ENCODE measurements at regions not wholly inside any gene's neighbourhood (a gene's known extent, or its start where the extent isn't known, plus 50 kb on each side); places are given as distances from the start of the nearest gene placed in this dataset.

DNA sequence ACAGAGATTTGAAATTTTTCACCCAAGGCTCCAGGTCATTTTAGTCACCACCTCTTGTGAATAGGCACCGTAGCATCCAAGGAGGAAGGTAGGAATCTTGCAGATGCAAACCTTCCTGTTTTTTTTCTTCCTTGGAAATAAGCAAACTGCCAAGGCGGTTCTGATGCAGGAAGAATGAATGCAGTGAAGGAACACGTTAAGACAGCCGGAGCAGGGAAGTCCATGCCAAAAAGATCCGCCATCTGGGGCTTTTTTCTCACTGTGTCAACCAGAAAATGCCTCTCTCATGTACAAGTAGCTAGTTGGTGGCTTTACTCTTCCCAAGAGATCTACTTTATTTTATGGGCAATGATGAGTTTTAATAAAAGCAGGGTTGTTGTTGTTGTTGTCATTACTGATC lies 142.4 kb downstream of the ZIC5 start:
- H4K5ac ChIP-seq (ENCODE audit: insufficient read length, low read depth, low read length), result no peak overlapping the region
- H3K79me2 ChIP-seq (ENCODE audit: control insufficient read depth in 1 of 2, insufficient read depth in 2 of 2, low read length in 2 of 2), result no peaks in the 10 kb centered on the region
- ChIA-PET CTCF (ENCODE audit: partially characterized antibody) (interaction anchor here (1.1 to 3.1 kb wide), 5 partner anchors 10 to 87 kb away, joined by 3 to 17 read pairs (median 5); no protein-coding TSS in a partner anchor), POLR2A (ENCODE audit: partially characterized antibody) (no interaction called here)
- H2BK12ac ChIP-seq (ENCODE audit: low read depth, low read length), result no peak overlapping the region
- H2BK5ac ChIP-seq (ENCODE audit: low read depth, low read length), result no peak overlapping the region
- no peaks in the 10 kb centered on the region for H3K36me3 ChIP-seq (ENCODE audit: control insufficient read depth in 2 of 4, insufficient read depth in 4 of 4, low read length in 3 of 4)
- no peak overlapping the region for H2AK5ac ChIP-seq (ENCODE audit: low read depth, low read length)
- H3K4ac ChIP-seq (replicated peaks; ENCODE audit: insufficient read length, low read depth, low read length), result no peak overlapping the region
- H3K18ac ChIP-seq (ENCODE audit: extremely low read depth, low read length), result no peak overlapping the region
- DNase-seq (ENCODE audit: low read depth in 1 of 2, low spot score in 2 of 2), result no peak
- no peak overlapping the region for H2BK120ac ChIP-seq (replicated peaks; ENCODE audit: low read depth, low read length)
- H2BK15ac ChIP-seq (ENCODE audit: low read length), result no peak overlapping the region
- H3K4me2 ChIP-seq (ENCODE audit: insufficient read depth in 1 of 2, low read depth in 2 of 2, low read length in 2 of 2), result no peak overlapping the region
- H4K91ac ChIP-seq (replicated peaks; ENCODE audit: insufficient read length, low read length), result no peak overlapping the region
- no peaks in the 10 kb centered on the region for H3K9me3 ChIP-seq (ENCODE audit: insufficient read depth in 2 of 2, low read depth in 1 of 2, low read length in 1 of 2)
- no peak overlapping the region for H3K9ac ChIP-seq (replicated peaks in 1 of 4; ENCODE audit: extremely low read depth in 1 of 4, low read depth in 3 of 4, low read length in 3 of 4)
- H2BK20ac ChIP-seq (ENCODE audit: low read length), result no peak overlapping the region
- H3K4me1 ChIP-seq (replicated peaks in 1 of 4; ENCODE audit: control insufficient read depth in 3 of 4, insufficient read depth in 4 of 4, low read length in 3 of 4), result no peaks in the 10 kb centered on the region; a peak in 2 of 7 replicates
- H2AFZ ChIP-seq (ENCODE audit: low read length), result no peak overlapping the region
- no peak overlapping the region for H3K4me3 ChIP-seq (ENCODE audit: extremely low read depth in 1 of 4, insufficient read depth in 2 of 4, low read depth in 3 of 4, low read length in 4 of 4)
- no peak overlapping the region for H3K27ac ChIP-seq (ENCODE audit: low read depth, low read length)
- 91% methylated on average over 5 of the region's 5 CpGs; no CpG with 5 or more reads in 1 of the 2 experiments for WGBS, 2 experiments (ENCODE audit: extremely low coverage in 1 of 2, insufficient coverage in 1 of 2, insufficient read length in 1 of 2, insufficient replicate concordance in 2 of 2, low coverage in 1 of 2, low lambda C conversion rate in 2 of 2, missing lambda C conversion rate in 1 of 2)
- H3K79me1 ChIP-seq (ENCODE audit: low read depth, low read length), result no peaks in the 10 kb centered on the region
- no peak overlapping the region for H3K23ac ChIP-seq (ENCODE audit: insufficient read length)
- H3K56ac ChIP-seq (replicated peaks; ENCODE audit: insufficient read length, low read depth, low read length), result no peak overlapping the region
- H4K20me1 ChIP-seq (replicated peaks in 1 of 2; ENCODE audit: control insufficient read depth in 1 of 2, insufficient read depth in 2 of 2, low read length in 2 of 2), result no peaks in the 10 kb centered on the region
- no peak overlapping the region for H3K14ac ChIP-seq (ENCODE audit: insufficient read length)
- FAIRE-seq, result no peak
- H3K27me3 ChIP-seq (replicated peaks in 1 of 4; ENCODE audit: control insufficient read depth in 3 of 4, extremely low read depth in 1 of 4, insufficient read depth in 3 of 4, low read length in 3 of 4), result no peaks in the 10 kb centered on the region
- no peaks in the 10 kb centered on the region; the same call in 1 of the 2 replicates for H3K23me2 ChIP-seq (ENCODE audit: low read depth, low read length)
- H4K8ac ChIP-seq (ENCODE audit: extremely low read depth, insufficient read depth, low read length), result no peak overlapping the region
- no peak for TF ChIP-seq SP4 (IDR thresholded peaks at IDR 0.05; ENCODE audit: low read length)
- no peak for TF ChIP-seq ZNF274 (IDR thresholded peaks at IDR 0.05; ENCODE audit: borderline replicate concordance, extremely low read depth, low read length)
- TF ChIP-seq KDM5A (IDR thresholded peaks at IDR 0.05; ENCODE audit: low read length), result no peak
- TF ChIP-seq HDAC6 (IDR thresholded peaks at IDR 0.05; ENCODE audit: low read depth, low read length), result no peak
- no peak for TF ChIP-seq NANOG (IDR thresholded peaks at IDR 0.05; ENCODE audit: insufficient read depth, low read depth, low read length, poor library complexity, severe bottlenecking)
- no peak for TF ChIP-seq CTCF (IDR thresholded peaks at IDR 0.05; ENCODE audit: control extremely low read depth in 1 of 3, insufficient read depth in 1 of 3, low read depth in 1 of 3, low read length in 3 of 3)
- TF ChIP-seq, protein P1, sequence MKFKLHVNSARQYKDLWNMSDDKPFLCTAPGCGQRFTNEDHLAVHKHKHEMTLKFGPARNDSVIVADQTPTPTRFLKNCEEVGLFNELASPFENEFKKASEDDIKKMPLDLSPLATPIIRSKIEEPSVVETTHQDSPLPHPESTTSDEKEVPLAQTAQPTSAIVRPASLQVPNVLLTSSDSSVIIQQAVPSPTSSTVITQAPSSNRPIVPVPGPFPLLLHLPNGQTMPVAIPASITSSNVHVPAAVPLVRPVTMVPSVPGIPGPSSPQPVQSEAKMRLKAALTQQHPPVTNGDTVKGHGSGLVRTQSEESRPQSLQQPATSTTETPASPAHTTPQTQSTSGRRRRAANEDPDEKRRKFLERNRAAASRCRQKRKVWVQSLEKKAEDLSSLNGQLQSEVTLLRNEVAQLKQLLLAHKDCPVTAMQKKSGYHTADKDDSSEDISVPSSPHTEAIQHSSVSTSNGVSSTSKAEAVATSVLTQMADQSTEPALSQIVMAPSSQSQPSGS (IDR thresholded peaks at IDR 0.05; ENCODE audit: low read length), result no peak
- no peak for TF ChIP-seq SP1 (IDR thresholded peaks at IDR 0.05; ENCODE audit: low read depth, low read length)
- TF ChIP-seq MAX (IDR thresholded peaks at IDR 0.05), result no peak
- no peak for TF ChIP-seq TBP (IDR thresholded peaks at IDR 0.05; ENCODE audit: low read depth, low read length)
- no peak for TF ChIP-seq POLR2A (IDR thresholded peaks at IDR 0.05; ENCODE audit: control extremely low read depth in 1 of 2, low read depth in 2 of 2, low read length in 2 of 2)

Measured in H1 (cell line).